GM18861 (cell line): ENCODE measurements at regions not wholly inside any gene's neighbourhood (a gene's known extent, or its start where the extent isn't known, plus 50 kb on each side); places are given as distances from the start of the nearest gene placed in this dataset.

ENCODE experiments used
- ATAC-seq: cut with Tn5 transposase; IDR thresholded peaks from one replicate; pipeline ENCODE4 v1.9.1; 2021; ENCODE audit not compliant: unreplicated experiment

DNA sequence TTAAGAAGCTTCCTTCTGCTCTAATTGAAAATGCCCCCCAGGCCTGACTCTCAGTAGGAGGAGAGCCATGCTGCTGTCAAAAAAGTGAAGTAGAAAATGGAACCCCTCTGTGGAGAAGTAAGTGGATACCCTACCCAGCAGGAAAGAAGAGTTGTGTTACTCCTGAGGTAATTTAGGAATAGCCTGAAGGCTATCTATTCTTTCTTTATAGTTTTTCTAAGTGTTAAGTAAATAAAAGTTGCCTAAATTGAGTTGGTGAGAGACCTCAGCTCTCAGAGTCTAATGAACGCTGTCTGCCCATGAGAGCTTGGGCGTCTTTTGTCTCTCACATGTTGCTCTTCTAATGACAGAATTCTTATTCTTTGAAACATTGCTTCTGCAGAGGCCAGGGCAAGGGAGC lies 116.2 kb downstream of the NSUN3 start:
- ATAC-seq = no peak

DNA sequence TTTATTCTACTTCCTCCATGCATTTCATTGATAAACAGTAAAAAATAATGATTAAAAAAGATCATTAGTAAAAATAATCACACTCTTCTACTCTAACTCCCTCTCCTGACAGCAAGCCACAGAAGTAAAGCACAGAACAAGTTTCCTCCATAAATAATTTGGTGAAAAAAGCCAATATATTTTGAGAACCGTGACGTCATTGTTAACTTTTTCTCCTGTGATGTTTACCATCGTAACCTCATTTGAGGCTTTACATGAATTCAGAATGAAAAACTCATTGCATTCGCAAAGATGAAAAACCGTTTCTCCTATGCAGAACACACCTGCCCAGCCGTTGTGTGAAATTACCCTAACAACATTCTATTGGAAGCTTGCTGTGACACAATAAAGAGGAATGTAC lies 120.7 kb downstream of the NSUN3 start:
- no peak for ATAC-seq

DNA sequence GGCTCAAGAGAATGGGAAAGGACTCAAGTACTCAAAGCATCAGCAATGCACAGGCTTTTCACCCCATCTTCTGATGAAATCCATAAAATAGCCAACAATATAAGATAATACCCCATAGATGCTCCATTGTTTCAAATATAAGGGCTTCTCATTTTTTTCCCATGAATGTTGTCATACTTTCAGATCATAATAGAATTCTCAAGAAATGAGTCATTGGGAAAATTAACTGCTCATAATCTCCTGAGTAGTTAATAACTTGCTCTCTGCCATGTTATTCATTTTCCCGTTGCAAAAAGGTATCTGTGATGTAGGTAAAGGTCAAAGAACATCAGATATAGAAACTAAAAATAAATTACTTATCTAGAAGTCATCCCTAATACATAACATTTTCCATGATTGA lies 121.9 kb downstream of the NSUN3 start:
- no peak for ATAC-seq

DNA sequence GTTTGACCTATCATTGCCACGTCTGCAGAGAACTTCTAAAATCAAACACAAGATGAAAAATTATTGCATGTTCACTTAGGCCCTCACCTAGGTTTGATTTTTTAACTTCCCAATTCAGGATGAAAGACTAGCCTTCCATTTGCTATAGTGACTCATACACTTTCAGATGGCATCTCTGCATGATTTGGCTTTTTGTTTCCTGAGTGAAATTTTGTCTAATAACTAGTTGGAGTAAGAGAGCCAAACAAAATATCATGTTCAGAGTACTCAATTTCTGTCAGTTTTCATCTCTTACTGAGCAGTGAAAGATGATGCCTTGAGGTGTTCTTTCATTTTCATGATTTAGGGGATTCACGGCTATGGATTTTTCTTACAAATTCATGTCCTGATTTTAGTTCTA lies 122.9 kb downstream of the NSUN3 start:
- no peak for ATAC-seq

DNA sequence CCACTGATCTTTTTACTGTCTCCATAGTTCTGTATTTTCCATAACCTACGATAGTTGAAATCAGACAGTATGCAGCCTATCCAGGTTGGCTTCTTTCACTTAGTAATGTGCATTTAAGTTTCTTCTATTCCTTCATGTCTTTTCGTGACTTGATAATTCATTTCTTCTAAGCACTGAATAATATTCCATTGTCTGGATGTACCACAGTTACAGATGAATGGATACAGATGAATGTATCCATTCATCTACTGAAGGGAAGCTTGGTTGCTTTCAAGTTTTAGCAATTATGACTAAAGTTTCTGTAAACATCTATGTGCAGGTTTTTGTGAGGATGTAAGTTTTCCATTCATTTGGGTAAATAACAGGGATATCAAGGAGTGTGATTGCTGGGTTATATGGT lies 124.8 kb downstream of the NSUN3 start:
- ATAC-seq = no peak

DNA sequence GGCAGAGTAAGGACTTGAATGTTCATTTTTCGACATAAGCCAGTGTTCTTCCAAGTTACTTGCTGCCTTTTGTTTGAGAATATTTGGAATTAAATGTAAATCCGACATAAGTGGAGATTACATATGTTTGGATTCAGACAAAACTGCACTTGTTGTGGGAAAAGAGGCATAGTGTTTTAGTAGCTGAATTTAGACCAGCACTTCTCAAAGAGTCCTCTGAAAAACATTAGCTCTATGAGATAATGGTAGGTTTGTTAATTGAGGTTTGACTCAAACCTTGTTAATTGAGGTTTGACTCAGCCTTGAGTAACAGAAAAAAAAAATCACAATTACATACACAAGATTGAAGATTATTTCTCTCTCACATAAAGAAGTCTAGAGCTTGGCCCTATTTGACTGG lies 132.5 kb downstream of the NSUN3 start:
- no peak for ATAC-seq

DNA sequence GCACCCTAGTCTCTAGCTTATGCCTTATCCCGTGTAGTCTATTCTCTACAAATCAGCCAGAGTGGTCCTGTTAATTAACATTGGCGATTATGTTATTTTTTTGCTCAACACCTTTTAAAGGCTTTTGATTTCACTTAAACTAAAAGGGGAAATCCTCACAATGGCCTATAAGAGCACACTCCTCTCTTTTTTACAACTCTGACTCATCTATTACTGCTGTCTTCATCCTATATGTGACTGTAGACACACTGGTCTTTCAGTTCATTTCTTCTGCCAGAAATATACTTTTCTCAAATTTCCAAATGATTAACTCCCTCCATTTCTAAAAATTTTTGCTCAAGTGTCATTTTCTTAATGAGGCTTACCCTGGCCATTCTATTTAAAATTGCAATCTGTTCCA lies 143.4 kb downstream of the NSUN3 start:
- no peak for ATAC-seq

DNA sequence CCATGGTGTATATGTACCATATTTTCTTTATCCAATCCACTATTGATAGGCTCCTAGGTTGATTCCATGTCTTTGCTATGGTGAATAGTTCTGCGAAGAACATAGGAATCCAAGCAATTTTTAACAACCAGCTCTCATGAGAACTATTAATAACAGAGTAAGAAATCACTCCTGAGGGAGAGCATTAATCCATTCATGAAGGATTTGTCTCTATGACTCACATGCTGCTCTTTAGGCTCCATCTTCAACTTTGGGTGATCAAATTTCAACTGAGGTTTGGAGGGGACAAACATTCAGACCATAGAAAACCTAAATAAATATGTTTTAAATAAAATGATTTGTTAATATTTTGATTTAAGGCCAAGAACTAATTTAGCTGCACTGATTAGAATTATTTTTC lies 147.4 kb downstream of the NSUN3 start:
- no peak for ATAC-seq

DNA sequence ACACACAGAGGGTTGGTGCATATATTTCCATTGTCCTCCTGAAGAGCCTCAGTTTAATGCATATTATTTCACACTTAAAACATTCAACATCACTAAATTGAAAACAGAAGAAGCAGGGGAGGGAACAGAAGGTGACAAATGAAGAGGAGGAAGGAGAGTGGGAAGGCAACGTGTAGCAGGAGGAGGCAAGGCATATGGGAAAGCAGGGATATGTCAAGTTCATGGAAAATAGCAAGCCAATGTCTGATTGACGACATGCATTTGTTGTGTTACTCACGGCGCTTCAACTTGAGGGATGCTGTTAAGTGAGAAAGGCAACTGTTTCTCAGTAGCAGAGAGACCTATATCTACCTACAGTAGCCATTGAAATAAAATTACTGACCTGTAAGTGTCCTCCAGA lies 154.5 kb downstream of the NSUN3 start:
- ATAC-seq = no peak

DNA sequence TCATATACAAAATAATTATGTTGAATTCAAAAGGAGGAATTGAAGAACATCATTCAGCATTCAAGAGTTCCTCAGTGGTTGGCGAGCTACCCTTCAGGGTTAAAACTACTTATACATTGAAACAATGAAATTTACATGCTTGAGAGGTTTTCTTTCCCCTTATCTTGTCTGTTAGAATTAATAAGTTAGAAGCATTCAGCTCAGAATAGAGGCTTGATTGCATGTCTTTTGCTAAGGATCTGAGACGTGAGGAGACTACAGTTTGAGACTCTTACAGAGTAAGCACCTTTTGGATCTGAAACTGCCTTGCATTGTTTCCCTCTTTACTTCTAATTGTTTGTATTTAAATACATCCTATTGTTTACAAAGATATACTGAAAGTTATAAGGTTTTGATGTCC lies 157.6 kb downstream of the NSUN3 start:
- ATAC-seq = no peak

DNA sequence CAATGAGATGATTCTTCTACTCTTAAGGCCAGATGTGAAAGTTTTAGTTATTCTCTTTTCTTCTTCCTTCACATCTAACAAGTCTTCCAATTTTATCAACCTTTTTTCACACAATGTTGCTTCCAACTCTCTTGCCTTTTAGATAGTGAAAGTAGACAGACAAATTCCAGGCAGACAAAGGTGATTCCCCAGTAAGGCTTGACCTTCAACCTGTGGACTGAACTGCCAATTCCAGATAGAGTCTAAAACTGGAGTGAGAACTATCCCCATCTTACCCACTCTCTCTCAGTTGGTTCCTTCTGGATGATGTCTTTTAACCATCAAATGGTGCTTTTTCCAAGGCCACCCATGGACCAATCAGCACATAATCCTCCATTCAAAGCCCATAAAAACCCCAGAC lies 159.0 kb downstream of the NSUN3 start:
- ATAC-seq = no peak

DNA sequence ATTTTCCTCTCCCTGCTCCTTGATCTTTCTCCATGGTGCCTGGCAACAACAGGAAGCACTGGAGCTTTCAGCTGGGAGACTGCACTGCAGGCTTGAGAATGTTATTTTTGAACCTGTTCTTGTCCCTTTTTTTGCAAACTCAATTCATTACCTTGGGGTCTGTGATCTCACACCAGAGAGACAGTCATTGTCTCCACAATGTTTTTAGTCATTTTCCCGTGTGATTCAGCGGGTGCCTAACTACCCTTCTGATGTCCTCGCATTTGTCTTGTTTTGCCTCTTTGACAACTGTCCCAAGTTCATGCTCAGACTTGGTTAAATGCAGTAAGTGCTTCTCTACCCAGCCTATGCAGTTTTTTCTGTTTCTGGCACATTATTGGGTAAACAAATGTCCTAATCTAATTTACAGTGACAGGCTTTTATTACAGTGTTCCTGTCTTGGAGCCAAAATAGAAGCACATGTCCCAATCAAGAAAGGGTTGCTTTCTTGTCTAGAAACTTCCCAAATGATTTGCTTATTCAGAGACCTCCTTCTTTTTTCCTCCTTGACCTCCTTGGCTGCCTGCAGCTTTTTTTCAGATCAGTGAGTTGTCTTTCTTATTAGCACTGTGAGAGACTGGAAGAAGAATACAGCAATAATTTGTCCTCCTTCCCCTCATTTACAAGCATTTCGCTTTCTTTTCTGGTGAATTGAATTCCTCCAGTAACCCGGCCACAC lies 162.4 kb downstream of the NSUN3 start:
- ATAC-seq = no peak

DNA sequence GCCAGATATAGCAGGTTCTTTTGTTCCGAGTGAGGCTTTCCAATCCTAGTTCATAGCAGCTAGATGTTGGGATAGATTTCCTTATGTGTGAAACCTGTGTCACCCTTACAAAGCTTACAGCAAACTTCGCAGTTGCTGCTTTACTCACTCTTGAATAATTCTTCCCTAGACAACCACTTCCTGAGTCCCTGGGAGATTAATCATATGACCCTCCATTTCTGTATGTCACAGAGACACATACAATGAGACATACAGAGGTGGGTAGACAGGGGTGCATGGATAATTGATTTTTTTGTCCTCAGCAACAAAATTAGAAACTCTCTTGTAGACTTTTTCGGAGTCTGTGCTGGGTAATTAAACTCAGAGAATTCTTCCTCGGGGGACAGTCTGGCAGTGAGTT lies 163.2 kb downstream of the NSUN3 start:
- ATAC-seq = no peak

DNA sequence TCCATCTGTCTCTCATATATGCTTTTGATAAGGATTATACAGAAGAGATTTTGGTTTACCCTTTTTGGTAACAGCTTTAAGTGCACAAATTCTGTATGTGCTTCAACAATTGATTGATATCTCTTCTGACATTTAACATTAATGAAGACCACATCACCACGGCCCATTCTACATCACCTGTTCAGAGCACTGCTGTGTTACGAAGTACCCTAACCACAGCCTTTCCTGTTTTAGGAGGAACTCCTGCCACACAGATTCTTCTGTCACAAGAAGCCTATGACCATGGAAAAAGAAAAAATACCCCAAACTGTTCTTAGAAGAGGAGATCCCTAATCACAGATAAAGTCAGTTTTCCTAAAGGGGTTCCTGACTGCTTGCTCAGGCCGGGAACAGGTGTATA lies 170.1 kb downstream of the NSUN3 start:
- no peak for ATAC-seq

DNA sequence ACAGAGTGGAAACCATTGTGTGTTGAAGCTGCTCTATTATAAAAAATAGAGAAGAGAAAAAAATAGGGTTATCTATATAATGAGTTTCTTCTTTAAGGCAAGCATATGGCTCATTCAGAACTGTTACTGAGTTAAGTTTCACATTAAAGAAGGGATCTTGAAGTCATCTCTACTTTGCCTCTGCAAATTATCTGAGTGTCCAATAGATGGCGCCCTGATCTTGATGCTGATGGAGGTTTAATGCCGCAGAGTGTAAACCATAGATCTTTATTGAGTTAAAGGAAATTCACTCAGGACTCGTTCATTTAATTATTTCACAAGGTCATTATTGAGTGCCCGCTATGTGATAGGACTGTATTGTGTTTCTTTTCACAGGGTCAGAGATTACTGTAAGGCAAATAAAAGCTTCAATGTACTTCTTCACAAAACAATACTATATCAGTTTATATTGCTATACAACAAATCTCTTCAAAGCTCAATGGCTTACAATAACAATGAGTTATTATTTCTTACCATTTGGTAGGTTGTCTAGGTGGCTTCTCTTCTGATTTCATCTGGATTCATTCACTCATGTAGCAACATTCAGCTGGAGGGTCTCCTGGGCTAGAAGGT lies 171.4 kb downstream of the NSUN3 start:
- ATAC-seq = no peak

DNA sequence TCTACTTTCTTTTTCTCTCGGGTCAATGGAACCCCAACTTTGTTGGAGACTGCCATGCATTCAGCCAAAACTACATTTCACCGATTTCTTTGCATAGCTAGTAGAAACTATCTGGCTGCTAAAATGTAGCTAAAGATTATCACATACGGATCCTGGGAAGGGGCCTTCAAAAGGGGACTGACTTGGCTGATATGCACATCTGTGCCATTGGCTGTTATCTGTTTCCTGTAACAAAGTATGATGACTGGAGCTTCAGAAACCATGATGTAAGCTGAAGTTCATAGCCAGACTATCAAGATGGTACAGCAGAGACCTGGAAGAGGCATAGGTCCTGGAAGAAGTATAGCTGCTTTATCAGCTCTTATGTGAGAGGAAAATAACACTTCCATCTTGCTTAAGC lies 179.1 kb downstream of the NSUN3 start:
- ATAC-seq = no peak

DNA sequence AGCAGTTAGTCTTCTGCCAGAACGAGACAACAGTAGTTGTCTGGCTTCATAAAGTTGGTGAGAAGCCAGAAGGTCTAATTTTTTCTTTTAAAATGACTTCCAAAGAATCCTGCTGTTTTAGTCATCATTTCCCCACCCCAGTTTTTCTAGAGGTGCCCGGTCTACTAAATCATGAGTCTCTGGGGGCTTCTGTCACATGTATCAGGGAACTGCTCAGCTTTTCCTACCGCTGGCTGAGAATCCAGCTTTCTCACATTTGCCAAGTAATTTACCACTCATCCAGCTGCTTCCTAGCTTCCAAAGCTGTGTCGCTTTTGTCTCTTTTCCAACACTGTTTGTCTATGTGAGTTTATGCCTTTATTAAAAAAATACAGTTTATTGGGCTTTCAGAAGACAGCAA lies 183.3 kb downstream of the NSUN3 start:
- no peak for ATAC-seq

DNA sequence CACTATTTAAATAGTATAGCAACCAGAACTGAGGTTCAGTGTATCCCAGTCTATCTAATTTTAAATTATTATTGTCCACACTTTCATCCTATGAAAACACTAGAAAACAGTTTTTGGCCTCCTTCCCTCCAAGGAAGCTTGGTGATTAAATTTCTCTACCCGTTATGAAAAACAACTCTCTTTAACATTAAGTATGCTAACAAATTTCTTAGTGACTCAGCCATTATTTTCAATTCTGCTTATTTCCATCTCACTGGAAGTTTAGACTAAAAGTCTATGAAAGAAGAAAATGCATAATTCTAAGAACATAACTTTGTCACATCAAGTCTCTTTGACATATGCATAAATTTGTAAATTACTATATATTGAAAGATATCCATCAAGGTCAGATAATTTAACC lies 185.2 kb downstream of the NSUN3 start:
- ATAC-seq = no peak

DNA sequence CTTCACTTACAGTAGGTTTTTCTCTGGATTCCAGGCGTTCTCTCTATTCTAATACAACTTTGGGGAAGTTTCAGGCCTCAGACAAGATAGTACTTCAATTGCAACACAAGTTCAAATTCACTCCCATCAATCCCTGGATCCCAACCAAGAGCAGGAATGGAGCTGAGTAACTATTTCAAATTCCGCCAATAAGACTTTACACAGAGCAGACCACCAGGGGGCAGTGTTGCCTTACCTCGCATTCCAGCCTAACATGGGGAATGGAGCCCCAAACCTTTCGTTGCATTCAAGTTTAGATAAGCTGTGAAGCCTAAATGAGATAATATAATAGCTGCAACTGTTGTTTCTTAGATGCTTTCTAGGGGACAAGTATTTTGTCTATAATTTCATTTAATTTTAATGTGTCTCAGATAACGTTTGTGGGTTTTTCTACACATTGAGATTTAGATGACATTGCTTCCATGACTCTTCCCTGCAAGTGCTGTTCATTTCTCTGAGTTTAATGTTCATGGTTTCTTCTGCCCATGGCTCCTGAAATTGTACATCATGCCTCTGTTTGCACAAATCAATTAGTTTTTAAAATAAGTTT lies 186.7 kb downstream of the NSUN3 start:
- ATAC-seq = peak; percentile 81

DNA sequence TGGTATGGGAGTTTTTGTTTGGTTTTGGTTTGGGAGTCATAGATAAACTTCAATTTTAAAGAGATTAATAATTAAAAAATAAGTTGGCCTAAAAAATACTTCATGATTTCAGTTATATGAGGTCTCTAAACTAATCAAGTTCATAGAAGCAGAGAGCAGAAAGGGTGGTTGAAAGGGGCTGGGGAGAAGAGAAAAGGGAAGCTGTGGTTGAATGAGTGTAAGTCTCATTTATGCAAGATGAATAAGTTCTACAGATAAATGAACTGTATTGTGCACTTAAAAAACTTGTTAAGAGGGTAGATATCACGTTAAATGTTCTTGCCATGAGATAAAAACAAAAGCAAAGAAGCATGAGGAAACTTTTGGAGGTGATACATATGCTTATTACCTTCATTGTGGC lies 188.7 kb downstream of the NSUN3 start:
- no peak for ATAC-seq

DNA sequence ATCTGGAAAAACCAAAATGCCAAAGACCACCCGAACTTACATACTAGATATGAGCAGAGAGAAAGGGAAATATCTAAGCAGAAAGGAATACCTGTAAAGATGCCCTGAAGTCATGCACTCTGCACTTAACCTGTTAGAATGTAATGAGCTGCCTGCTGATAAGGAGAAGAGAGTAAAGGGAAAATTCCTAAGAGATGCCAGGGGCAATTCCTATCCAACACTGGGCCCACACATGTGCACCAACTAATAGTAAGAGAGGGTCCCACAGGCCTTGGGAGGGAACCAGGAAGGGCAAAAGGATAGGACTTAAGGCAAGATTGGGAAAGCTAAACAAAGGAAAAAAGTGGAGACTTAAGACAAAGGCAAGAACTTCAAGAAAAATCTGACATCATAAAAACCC lies 189.5 kb downstream of the NSUN3 start:
- ATAC-seq = no peak

DNA sequence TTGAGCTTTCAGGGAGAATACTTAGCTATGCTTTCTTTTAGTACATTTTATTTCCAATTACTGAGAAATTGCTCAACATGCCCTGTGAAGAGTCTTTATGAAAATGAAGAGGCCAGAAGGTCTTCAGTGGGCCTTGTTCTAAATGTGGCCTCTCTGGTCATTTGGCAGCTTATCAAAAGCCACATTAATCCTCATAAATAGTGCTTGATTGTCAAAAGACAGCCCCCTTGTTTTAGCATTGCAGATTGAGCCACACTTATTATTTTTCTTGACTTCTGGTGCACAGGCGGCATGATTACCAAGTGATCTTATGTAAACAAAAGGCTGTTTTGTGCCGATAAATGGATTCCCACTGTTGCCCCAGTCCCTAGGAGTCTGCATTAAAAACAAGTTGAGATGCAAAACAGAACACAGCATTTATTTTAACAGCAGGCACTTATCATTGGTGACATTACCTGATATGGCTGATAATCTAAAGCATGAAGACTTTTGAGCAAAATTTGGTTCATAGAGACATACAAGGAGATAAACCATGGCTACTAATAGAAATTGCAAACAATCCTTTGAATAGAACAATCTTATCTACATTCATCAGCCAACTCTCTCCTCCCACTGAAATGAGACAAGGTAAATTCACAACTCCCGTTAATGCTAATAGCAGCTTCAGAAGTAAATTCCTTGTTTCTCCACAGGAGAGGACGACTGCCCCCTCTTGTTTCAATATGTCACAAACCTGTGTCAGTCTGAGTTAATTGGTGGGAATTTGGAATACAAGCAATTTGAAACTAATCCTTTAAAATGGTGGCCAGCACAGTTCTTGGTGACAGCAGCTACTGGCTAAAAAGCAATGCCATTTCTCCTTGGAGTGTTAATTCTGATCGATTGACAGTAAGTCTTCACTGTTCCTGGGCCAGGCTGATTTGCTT lies 194.3 kb downstream of the NSUN3 start:
- ATAC-seq = no peak
